GM04504 (cell line): ENCODE measurements at regions not wholly inside any gene's neighbourhood (a gene's known extent, or its start where the extent isn't known, plus 50 kb on each side); places are given as distances from the start of the nearest gene placed in this dataset.
A peak's percentile ranks its signal among the peaks of the same experiment; 100 is the strongest.
"Not testable (repeated sequence)": the region's sequence is repeated elsewhere in the genome, so short reads cannot be mapped to it uniquely, and the experiment has no call there.

Experiments
- DNase-seq: peaks from one replicate; pipeline ENCODE4 v3.0.0-alpha.2; 2012; ENCODE audit warnings: low read depth

DNA sequence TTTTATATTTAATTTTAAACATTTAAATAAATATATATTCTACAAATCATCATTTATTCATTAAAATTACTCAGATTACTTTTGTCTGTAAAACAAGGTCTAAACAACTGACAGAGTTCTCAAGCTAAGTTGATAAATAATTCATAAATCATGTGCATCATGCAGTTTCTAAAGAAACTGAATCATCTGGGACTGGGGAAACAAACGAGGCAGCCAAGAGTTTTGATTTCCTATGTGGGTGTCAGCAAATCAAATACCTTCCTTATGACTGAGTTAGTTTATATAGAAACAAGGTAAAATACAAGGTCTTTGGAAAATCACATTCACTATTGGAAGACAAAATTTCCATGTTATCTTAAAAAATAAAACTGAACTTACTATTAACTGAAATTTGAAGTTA lies 149.9 kb upstream of the BEND6 start:
- DNase-seq, result peak; percentile 28

DNA sequence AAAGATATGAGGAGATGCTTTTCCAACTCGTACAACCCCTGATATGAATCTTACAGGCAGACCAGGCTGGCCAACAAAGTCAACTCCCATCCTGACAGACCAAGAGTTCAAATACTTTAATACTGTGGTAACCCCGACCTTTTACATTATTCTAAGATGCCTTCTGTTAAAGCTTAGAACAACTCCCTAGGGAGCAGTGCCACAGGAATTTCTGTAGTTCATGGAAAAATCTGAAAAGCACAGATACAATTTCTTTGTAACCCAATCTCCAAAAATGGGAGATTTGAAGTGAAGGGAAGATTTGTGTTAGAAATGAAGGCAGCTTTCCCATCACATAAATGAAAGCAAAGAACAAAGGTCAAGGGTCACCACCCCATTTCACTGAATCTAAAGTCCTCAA lies 151.3 kb upstream of the BEND6 start:
- DNase-seq, result peak; percentile 27

DNA sequence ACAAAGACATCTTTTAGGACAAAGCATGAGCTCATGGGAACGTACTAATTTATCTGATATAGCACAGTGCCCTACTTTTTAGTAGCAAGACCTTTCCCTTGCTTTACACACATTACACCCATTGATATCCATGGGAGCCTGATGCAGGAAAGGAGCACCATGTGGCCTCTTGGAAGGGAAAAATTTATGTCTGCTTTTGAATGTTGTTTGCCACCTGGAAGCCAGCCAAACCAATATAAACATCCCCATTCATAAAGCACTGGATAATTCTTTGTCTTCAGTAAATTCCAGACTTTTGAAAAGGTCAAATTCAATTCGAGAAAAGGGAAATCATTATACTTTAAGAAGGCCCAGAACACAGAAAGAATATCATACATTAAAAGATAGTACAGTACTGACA lies 152.3 kb upstream of the BEND6 start:
- no peak for DNase-seq

DNA sequence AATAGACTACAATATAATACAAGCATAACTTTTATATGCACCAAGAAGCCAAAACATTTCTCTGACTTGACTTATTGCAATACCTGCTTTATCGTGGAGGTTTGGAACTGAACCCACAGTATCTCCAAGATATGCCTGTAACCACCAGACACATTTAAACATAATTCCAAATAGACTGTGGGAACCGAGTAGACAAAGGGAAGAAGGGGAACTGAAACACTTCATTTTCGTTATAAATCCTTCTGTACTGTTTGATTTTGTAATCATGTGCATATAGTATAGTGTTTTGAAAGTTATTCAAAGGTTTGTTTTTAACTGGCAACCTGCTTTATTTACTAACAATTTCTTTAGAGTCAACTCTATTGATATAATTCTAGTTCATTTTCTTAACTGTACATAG lies 154.9 kb upstream of the BEND6 start:
- no peak for DNase-seq

DNA sequence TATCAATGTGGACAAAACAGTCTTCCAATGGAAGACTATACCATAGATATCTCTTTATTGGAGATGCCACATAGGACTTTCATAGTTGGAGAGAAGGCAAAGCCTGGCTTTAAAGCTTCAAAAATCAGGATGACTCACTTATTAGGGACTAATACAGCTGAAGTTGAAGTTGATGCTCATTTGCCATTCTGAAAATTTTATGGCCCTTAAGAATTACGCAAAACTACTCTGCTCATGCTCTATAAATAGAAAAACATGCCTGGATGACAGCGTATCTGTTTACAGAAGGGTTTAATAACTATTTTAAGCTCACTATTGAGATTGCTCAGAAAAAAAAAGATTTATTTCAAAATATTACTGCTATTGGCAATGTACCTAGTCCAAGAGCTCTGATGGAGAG lies 155.5 kb upstream of the DST start:
- peak; percentile 44 for DNase-seq

DNA sequence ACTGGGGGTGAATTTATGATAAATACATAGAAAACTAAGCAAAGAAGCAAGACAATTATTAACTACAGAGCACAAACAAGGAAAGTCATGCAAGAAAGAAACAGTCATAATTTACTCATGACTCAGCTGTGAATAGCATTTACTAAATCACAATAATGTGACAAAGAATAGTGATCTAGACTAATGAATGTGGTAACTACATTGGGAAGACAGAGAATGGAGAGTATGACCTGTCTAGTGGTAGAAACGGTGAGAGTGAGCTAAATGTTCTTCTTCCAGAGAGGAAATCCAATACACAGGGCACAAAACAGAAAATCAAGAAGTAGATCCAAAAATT lies 153.5 kb upstream of the DST start:
- no peak for DNase-seq

DNA sequence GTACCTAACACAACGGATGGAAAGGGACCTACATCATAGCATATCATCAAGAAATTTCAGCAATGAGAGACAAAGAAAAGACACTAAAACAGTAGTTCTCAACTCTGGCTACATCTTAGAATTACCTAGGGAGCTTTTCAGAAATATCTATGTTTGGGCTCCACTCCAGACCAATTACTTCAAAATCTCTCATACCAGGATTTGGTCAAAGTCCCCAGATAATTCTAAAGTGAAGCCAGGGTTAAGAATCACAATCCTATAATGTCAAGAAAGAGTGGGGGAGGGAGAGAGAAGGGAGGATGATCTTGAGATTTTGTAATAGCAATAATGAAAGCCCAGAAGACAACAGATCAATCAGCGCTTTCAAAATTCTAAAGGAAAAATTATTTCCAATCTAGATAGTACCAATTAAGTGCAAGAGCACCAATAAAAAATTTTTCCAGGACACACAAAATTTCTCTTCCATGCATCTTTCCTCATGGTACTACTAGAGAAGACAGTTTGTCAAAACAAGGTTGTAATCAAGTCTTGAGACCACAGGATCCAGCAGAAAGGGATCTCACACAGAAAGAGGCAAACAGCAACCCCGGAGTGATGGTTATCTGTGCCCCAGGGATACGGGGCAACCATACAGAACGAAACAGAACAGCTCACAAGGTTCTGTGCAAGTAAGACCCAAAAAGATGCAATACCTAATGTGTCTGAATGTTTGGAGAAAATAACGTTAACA lies 152.9 kb upstream of the DST start:
- no peak for DNase-seq

DNA sequence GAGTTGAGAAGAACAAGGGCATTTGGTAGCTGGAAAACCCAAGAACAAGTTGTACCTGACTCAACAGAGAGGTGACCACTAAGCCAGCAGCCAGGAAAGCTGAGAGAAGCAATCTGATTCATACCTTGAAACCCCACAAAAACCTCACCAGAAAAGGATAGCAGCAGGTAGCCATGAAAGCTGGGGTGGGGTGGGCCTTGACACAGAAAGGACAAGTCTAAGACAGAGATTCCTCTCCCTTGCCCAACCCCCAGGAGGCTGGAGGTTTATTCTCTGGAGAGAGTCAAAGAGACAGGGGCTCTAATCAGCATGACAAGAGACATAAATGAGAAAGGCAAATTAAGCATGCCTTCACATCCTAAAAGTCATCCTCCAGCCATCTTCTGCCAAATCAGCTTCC lies 151.7 kb upstream of the DST start:
- DNase-seq, result no peak

DNA sequence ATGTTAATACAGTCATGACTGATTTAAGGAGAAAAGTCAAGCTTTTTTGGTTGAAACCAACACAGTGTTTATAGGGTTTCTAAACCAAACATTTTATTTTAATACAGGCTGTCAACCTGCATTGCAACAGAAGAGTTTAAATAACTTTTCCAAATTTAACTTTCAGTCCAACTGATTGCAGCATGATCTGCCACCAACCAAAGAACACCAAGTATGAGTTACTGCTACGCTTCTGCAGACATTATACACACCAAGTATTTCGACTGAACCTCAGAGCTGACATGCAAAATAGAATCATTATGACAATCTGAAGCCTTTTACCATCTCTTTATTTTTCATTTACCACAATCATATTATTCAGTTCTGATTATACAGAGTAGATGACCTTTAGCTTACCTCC lies 151.2 kb upstream of the DST start:
- DNase-seq, result no peak

DNA sequence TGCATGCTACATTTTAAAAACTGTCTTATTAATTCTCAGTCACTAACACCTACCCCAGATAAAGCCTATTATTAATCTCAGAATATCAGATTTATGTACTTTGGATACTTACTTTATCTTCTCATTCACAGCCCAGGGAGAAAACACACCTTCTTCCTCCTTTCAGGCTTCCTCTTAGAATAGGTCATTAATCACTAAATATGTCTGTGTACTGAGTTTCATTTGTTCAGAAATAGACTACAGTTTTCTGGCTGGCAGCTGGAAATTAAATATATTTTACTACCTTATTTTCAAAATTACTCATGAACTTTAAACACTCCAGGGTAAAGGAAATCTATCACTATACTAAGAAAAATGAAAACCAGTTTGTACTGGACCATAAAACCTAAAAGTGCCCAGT lies 147.7 kb upstream of the DST start:
- no peak for DNase-seq

DNA sequence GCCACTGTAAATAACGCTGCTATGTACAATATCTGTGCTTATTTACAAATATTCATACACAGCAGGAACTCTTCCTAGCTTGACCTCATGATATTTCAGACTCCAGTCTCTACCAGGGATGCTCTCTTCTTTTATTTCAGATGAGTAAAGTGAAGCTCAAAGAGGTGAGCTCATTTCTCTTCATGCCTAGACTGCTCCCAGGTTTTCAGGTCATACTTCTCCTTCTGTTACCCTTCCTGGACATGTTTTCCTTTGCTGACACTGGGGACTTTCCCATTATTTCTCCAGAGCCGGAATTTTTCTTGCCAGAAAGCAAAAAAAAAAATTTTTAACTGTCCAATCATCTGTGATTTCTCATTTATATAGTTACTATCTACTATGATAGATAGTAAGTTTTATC lies 147.2 kb upstream of the DST start:
- no peak for DNase-seq

DNA sequence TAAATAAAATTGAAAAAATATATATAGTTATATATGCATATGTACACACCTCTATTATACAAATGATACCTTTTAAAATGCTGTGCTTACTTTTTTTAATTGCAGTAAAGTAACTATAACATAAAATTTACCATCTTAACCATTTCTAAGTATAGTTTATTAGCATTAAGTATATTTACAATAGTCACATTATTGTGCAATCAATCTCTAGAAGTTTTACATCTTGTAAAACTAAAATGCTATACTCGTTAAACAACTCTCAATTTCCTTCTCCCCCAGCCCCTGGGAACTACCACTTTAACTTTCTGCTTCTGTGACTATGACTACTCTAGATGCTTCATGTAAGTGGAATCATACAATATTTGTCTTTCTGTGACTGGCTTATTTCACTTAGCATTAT lies 146.7 kb upstream of the DST start:
- no peak for DNase-seq

DNA sequence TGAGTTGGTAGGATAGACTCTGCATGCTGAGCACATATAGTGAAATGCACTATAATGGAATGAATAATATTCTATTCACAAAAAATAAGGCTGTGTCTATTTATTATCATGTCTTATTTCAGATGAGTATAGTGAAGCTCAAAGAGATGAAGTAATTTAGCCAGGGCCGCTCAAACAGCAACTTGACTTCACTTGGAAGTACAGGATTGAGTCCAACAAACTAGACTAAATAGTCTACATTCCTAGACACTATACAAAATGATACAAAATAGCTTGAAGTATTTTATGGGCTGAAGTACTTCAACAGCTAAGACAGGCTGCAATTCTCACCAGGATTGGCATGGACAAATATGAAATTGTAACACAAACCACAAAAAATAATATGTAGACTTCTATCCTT lies 144.5 kb upstream of the DST start:
- DNase-seq, result no peak

DNA sequence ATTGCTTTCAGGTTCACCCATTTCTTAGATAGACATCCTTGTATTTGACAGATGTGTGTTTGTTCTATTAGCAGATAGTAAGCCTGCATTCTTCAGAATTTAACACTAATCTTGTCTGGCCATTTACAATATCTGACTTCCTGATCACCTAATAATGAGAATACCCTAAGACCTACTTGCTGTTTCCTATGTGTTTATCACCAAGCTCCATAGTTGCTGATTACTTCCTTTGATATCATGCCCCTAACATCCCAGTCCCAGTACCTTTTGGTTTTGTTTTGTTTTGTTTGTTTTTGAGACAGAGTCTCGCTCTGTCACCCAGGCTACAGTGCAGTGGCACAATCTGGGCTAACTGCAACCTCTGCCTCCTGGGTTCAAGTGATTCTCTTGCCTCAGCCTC lies 143.6 kb upstream of the DST start:
- no peak for DNase-seq

DNA sequence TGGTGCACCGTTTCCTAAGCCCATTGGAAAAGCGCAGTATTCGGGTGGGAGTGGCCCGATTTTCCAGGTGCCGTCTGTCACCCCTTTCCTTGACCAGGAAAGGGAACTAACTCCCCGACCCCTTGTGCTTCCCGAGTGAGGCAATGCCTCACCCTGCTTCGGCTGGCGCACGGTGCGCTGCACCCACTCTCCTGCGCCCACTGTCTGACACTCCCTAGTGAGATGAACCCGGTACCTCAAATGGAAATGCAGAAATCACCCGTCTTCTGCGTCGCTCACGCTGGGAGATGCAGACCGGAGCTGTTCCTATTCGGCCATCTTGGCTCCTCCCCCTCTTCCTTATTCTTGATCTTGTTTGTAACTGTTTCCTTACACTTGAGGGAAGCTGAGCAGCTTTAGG lies 142.8 kb upstream of the DST start:
- not testable (repeated sequence) for DNase-seq

DNA sequence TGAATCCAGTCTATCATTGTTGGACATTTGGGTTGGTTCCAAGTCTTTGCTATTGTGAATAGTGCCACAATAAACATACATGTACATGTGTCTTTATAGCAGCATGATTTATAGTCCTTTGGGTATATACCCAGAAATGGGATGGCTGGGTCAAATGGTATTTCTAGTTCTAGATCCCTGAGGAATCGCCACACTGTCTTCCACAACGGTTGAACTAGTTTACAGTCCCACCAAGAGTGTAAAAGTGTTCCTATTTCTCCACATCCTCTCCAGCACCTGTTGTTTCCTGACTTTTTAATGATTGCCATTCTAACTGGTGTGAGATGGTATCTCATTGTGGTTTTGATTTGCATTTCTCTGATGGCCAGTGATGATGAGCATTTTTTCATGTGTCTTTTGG lies 137.4 kb upstream of the DST start:
- DNase-seq, result not testable (repeated sequence)

DNA sequence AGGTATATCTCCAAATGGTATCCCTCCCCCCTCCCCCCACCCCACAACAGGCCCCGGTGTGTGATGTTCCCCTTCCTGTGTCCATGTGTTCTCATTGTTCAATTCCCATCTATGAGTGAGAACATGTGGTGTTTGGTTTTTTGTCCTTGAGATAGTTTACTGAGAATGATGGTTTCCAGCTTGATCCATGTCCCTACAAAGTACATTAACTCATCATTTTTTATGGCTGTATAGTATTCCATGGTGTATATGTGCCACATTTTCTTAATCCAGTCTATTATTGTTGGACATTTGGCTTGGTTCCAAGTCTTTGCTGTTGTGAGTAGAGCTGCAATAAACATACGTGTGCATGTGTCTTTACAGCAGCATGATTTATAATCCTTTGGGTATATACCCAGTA lies 135.8 kb upstream of the DST start:
- not testable (repeated sequence) for DNase-seq

DNA sequence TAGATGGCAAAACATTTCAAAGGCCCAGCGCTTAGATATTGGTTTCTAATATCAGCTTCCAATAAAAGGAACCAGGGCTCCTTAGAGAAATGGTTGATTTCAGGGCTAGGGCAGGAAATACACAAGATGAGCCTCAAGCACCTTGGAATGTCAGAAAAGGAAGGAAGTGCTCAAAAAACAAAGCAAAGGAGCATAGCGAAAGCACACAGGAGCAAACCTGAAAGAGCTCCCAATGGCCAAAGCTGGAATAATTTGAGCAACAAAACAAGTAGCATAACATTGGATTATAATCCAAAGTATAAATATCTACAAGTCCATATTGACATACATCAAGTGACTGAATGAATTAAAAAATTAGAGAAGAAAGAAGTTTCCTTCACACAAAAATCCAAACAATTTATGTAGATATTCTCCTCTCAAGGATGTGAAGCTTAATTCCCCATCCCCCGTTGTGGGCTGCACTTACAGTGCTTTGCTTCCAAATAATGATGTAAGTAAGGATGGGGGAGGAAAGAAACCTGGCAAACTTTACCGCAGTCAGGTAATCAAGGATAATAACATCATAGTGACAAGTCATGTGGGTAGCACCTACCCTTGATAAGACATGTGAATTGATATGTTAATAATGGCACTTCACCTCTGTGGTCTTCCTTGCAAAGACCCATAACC lies 132.9 kb upstream of the DST start:
- DNase-seq, result no peak

DNA sequence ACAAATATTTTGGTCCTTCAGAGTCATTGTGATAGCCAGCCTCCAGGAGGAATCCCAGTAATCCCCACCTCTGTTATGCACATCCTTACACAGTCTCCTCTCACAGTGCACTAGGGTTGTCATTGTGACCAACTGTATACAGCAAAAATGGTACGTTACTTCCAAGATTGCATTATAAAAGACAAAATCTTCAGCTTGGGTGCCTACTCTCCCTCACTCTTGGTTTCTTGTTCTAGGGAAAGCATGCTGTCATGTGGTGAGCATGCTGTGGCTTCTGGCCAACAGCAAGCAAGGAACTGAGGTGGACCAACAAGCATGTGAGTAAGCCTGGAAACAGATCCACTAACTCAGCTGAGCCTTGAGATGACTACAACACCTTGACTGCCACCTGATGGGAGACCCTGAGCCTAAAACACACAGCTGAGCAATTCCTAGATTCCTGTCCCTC lies 130.1 kb upstream of the DST start:
- peak; percentile 58 for DNase-seq

DNA sequence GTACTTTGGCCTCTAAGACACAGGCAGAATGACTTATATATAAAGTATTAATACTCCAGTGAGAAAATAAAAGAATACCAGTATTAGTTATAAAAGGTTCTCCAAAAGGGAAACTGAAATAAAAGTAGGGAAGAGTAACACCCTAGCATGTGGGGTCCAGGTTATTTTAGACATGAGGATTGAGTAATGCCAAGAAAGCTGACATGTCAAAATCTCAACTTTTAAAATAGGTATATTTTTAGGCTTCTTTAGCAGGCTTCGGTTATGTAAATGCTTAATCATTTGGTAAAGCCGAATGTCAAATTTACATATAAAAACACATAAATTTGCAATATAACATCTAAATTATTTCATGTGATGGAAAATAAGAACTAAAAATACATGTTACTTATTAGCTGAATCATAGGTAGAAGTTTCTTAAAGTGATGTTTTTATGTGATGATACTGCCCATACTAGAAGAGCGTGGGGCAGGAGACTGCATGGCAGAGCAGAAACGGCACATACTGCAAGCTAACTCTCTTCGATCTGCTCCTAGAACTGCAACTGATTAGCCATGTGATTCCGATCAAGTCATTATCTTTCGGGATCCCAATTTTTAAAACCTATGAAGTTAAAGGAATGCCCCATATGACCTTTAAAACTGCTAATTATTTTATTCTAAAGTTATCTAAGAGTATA lies 129.4 kb upstream of the DST start:
- no peak for DNase-seq

DNA sequence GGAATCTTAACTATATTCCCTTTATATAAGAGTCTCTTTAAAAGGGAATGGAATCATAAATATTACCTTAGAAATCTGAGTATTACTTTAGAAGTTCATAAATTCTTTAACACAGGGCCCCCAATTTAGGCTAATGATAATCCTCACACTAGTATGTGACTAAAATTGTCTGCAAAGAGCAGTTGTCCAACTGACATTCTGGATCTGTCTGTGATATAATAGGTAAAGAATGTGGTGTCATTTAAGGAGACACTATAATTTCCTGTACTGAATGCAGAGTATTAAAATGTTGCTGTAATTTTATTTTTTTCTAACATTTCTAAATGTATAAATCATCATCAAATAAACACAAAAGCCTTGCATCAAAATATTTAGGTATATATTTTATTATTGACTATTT lies 128.5 kb upstream of the DST start:
- no peak for DNase-seq

DNA sequence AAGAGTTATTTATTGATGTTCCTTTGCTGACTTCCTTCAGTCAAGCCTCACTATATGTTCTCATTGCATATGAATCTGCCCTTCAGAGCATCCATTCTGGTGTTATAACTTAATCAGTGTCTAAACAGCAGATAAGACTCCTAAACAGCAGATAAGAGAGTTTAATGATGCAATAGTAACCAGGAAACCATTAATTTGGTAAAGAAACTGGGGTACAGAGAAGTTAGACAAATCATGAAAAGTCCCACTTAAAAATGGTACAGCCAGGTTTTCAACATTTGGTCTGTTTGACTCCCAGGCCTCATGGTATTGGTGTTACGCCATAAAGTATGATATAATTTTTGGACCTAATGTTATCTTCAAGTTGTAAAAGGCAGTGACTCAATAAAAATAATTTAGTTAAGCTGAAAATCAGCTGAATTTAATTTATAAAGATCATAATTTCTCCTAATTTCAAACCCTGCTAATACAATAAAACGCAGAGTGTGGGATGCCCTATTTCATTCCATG lies 127.4 kb upstream of the DST start:
- DNase-seq, result no peak

DNA sequence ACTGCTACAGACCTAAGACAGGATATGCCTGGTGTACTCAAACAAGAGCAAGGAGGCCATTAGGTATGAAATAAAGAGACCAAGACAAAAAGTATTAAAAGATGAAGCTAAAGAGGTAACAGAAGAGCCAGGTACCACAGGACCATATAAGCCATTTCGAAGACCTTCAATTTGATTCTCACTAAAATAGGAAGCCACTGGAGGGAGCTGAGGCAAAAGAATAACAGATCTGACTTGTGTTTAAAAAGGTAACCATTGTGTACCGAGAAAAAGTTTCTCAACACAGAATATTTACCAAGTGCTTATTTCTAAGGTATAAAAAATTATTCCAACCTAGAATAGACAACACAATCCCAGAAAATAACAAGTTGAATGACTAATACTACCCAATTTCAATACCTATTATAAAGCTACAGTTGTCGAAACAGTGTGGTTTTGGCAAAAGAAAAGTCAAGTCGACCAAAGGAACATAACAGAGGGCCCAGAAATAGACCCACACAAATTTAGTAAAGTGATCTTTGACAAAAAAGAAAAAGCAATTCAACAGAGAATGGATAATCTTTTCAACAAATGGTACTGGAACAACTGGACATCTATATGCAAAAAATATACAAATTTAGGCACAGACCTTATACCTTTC lies 125.3 kb upstream of the DST start:
- DNase-seq, result no peak
